Hepatocyte (in vitro differentiated cells): ENCODE measurements at regions not wholly inside any gene's neighbourhood (a gene's known extent, or its start where the extent isn't known, plus 50 kb on each side); places are given as distances from the start of the nearest gene placed in this dataset.

Experiments used
- CTCF ChIP-seq: fragments of 200-600 bp; sonication (generic); IDR thresholded peaks from 2 replicates; pipeline ENCODE4 v1.5.1; 2016; ENCODE audit warnings: antibody characterized with exemption, mild to moderate bottlenecking; ENCODE audit not compliant: poor library complexity
- EZH2 ChIP-seq: fragments of 200-600 bp; sonication (generic); IDR thresholded peaks from 2 replicates; pipeline ENCODE4 v1.6.1; 2016; ENCODE audit warnings: antibody characterized with exemption, mild to moderate bottlenecking, borderline replicate concordance

- TF ChIP-seq CTCF (no peak), EZH2 (no peak)
These were observed 181.1 kb downstream of the YTHDC2 start for GRCh38 chr5:113694576-113694975.
